Natural killer cell (primary cell): ENCODE measurements at regions not wholly inside any gene's neighbourhood (a gene's known extent, or its start where the extent isn't known, plus 50 kb on each side); places are given as distances from the start of the nearest gene placed in this dataset.

Experiments used
- ATAC-seq, 3 donors: fragments of 150-1000 bp in 2 of 3; fragments of 200-7000 bp in 1 of 3; cut with Tn5 transposase; 1 replicate in 1 of 3; 2 replicates in 2 of 3; pipeline ENCODE4 v1.10.0; 2021; ENCODE audit warnings: mild to moderate bottlenecking in 2 of 3, moderate library complexity in 2 of 3
- DNase-seq, 2 donors: peaks; one replicate each; pipeline versions ENCODE4 v3.0.0 to v3.0.0-alpha.2; 2013 to 2021; ENCODE audit warnings: mixed read lengths in 1 of 2
- H3K27ac ChIP-seq: one replicate; pipeline ENCODE4 v1.5.1; 2013; ENCODE audit warnings: mild to moderate bottlenecking, low read length
- H3K27me3 ChIP-seq: one replicate; pipeline ENCODE4 v1.6.1; 2013; ENCODE audit warnings: low read length; ENCODE audit not compliant: control insufficient read depth, insufficient read depth
- H3K36me3 ChIP-seq: one replicate; pipeline ENCODE4 v1.6.1; 2013; ENCODE audit warnings: low read length; ENCODE audit not compliant: control insufficient read depth, insufficient read depth
- H3K4me1 ChIP-seq: one replicate; pipeline ENCODE4 v1.6.1; 2013; ENCODE audit warnings: low read length; ENCODE audit not compliant: control insufficient read depth, insufficient read depth
- H3K4me3 ChIP-seq: one replicate; pipeline ENCODE4 v1.5.1; 2013; ENCODE audit warnings: low read length
- H3K9me3 ChIP-seq: one replicate; pipeline ENCODE4 v1.6.1; 2013; ENCODE audit warnings: low read length; ENCODE audit not compliant: control insufficient read depth, insufficient read depth
- H3K27ac Mint-ChIP-seq, 2 donors: one replicate each; pipeline ENCODE4 v1.8.0; 2022; ENCODE audit warnings: mild to moderate bottlenecking in 2 of 2, mixed read lengths in 2 of 2, moderate library complexity in 1 of 2
- H3K27me3 Mint-ChIP-seq, 2 donors: one replicate each; pipeline ENCODE4 v1.8.0; 2022; ENCODE audit warnings: low read depth in 2 of 2, mixed read lengths in 2 of 2
- H3K36me3 Mint-ChIP-seq: one replicate; pipeline ENCODE4 v1.8.0; 2022; ENCODE audit warnings: mixed read lengths
- H3K4me1 Mint-ChIP-seq, 2 donors: one replicate each; pipeline ENCODE4 v1.8.0; 2022; ENCODE audit warnings: mixed read lengths in 2 of 2
- H3K4me3 Mint-ChIP-seq: one replicate; pipeline ENCODE4 v1.8.0; 2022; ENCODE audit warnings: mild to moderate bottlenecking, moderate library complexity, mixed read lengths
- H3K9me3 Mint-ChIP-seq, 2 donors: one replicate each; pipeline ENCODE4 v1.8.0; 2022; ENCODE audit warnings: mixed read lengths in 2 of 2
- CTCF ChIP-seq: fragments of 200-600 bp; IDR thresholded peaks from one replicate; pipeline ENCODE4 v1.8.0; 2022; ENCODE audit warnings: antibody characterized with exemption
- WGBS: methylation state at CpG from one replicate; pipeline ENCODE4 v1.1.7; 2013; ENCODE audit warnings: missing lambda C conversion rate; ENCODE audit not compliant: insufficient coverage; 5-methylcytosine and 5-hydroxymethylcytosine counted together
- intact Hi-C: fragments of 100-400 bp; cut with micrococcal nuclease; formaldehyde crosslinking; loops from one replicate; pipeline ENCODE4 v1.14.2; 2022

GRCh38 chr2:107697385-107697784 is 129.3 kb upstream of the RGPD4 start:
- H3K27me3 ChIP-seq: no peaks in the 10 kb centered on the region
- Mint-ChIP-seq H3K4me1 (no peaks in the 10 kb centered on the region), H3K9me3 (peaks cover 0 to 3% of the 10 kb centered on the region in 2 donors), H3K36me3 (no peaks in the 10 kb centered on the region), H3K27ac (no peak overlapping the region), H3K27me3 (peaks cover 4 to 13% of the 10 kb centered on the region in 2 donors), H3K4me3 (no peak overlapping the region)
- DNase-seq: no peak
- no peaks in the 10 kb centered on the region for H3K9me3 ChIP-seq
- TF ChIP-seq CTCF: no peak
- intact Hi-C loops: no loop called here
- no peak for ATAC-seq
- no peak overlapping the region for H3K4me3 ChIP-seq
- H3K36me3 ChIP-seq: no peaks in the 10 kb centered on the region
- H3K4me1 ChIP-seq: no peaks in the 10 kb centered on the region
- no peak overlapping the region for H3K27ac ChIP-seq

- WGBS: 74% methylated on average over 3 of the region's 3 CpGs
- no peak for DNase-seq
- no peak overlapping the region for H3K4me3 Mint-ChIP-seq
Observed at GRCh38 chr2:107698861-107699260, 127.8 kb upstream of the RGPD4 start.

GRCh38 chr2:107700073-107700472 is 126.6 kb upstream of the RGPD4 start:
- no peak for DNase-seq
- H3K36me3 ChIP-seq: no peaks in the 10 kb centered on the region
- no peaks in the 10 kb centered on the region for H3K9me3 ChIP-seq
- Mint-ChIP-seq H3K36me3 (no peaks in the 10 kb centered on the region), H3K4me3 (no peak overlapping the region), H3K27me3 (peaks cover 8 to 12% of the 10 kb centered on the region in 2 donors), H3K9me3 (peaks cover 0 to 3% of the 10 kb centered on the region in 2 donors), H3K4me1 (no peaks in the 10 kb centered on the region), H3K27ac (no peak overlapping the region)
- ATAC-seq: no peak
- H3K4me1 ChIP-seq: no peaks in the 10 kb centered on the region
- no peak for TF ChIP-seq CTCF
- H3K27me3 ChIP-seq: no peaks in the 10 kb centered on the region
- intact Hi-C loops: no loop called here
- WGBS: no CpG with 5 or more reads among the region's 1 CpG
- H3K27ac ChIP-seq: no peak overlapping the region
- no peak overlapping the region for H3K4me3 ChIP-seq

More at GRCh38 chr2:107698861-107699260, 127.8 kb upstream of the RGPD4 start:
- no peaks in the 10 kb centered on the region for H3K9me3 ChIP-seq
- H3K4me1 ChIP-seq: no peaks in the 10 kb centered on the region
- no peaks in the 10 kb centered on the region for H3K27me3 ChIP-seq
- Mint-ChIP-seq H3K9me3 (peaks cover 0 to 3% of the 10 kb centered on the region in 2 donors), H3K36me3 (no peaks in the 10 kb centered on the region), H3K27ac (no peak overlapping the region), H3K4me1 (no peaks in the 10 kb centered on the region), H3K27me3 (peaks cover 6 to 13% of the 10 kb centered on the region in 2 donors)
- no peak for ATAC-seq
- no peak overlapping the region for H3K27ac ChIP-seq
- TF ChIP-seq CTCF: no peak
- no peaks in the 10 kb centered on the region for H3K36me3 ChIP-seq
- intact Hi-C loops: no loop called here
- H3K4me3 ChIP-seq: no peak overlapping the region

- Mint-ChIP-seq H3K27me3 (no peaks in the 10 kb centered on the region), H3K36me3 (no peaks in the 10 kb centered on the region), H3K4me1 (peaks cover 0 to 5% of the 10 kb centered on the region in 2 donors), H3K27ac (no peak overlapping the region), H3K9me3 (no peaks in the 10 kb centered on the region), H3K4me3 (no peak overlapping the region)
- no peak overlapping the region for H3K27ac ChIP-seq
- H3K4me3 ChIP-seq: no peak overlapping the region
- H3K4me1 ChIP-seq: no peaks in the 10 kb centered on the region
- no peaks in the 10 kb centered on the region for H3K9me3 ChIP-seq
- DNase-seq: no peak
- H3K36me3 ChIP-seq: no peaks in the 10 kb centered on the region
- ATAC-seq: no peak
- no peak for TF ChIP-seq CTCF
- intact Hi-C loops: no loop called here
- 89% methylated on average over 3 of the region's 3 CpGs for WGBS
- H3K27me3 ChIP-seq: no peaks in the 10 kb centered on the region
Observed at GRCh38 chr2:107711941-107712340, 114.8 kb upstream of the RGPD4 start.
